GM21526 (cell line): ENCODE measurements at regions not wholly inside any gene's neighbourhood (a gene's known extent, or its start where the extent isn't known, plus 50 kb on each side); places are given as distances from the start of the nearest gene placed in this dataset.

ENCODE experiments used
- ATAC-seq: cut with Tn5 transposase; IDR thresholded peaks from one replicate; pipeline ENCODE4 v1.9.1; 2021; ENCODE audit warnings: moderate library complexity; ENCODE audit not compliant: unreplicated experiment, low FRiP score

- no peak for ATAC-seq
Observed at GRCh38 chr12:13455778-13456144, 259.2 kb downstream of the EMP1 start.

GRCh38 chr12:13454991-13455777 is 258.7 kb downstream of the EMP1 start:
- no peak for ATAC-seq

DNA sequence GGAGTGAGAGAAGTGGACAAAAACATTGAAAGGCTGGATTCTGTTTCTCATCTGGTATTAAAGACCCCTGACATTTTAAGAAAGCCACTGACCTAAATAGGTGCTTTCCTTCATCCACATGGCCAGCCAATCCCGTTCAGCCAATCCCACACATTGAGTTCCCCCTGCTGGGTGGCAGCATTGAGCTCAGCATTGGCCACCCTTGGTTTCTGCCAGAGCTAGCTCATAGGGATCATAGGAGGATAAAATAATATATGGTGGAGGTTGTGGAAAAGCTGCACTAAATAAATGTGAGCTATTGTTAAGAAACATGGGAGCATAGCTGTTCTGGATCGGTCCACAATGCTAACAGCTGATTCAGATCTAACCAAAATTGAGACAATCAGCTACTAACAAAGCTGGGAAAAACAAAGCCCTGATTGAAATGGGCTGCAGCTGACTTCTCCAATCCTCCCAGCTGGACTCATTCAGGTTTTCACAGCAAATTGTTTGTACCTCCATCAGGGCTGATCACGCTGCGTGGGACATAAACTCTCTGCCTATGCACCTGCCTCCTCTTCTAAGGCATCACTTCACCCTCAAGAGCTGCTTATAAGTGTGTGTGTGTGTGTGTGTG is 256.5 kb downstream of the EMP1 start:
- ATAC-seq: no peak

DNA sequence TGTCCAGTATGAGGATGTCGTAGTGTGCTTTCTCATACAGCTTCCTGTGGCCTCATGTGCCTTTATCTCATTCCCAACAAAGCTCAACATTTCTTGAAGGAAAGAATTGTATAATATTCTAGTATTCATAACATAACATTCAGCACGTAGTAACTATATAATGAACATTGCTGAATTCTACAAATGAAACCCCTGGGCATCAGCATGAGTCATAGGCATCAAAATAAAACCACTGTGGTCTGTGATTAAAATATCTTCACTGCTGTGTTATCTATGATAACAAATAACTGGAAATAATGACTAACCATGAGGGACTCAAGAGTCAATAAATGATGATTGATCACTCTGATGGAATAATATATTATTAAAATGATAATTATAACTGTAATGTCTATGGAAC is 255.2 kb downstream of the EMP1 start:
- no peak for ATAC-seq

DNA sequence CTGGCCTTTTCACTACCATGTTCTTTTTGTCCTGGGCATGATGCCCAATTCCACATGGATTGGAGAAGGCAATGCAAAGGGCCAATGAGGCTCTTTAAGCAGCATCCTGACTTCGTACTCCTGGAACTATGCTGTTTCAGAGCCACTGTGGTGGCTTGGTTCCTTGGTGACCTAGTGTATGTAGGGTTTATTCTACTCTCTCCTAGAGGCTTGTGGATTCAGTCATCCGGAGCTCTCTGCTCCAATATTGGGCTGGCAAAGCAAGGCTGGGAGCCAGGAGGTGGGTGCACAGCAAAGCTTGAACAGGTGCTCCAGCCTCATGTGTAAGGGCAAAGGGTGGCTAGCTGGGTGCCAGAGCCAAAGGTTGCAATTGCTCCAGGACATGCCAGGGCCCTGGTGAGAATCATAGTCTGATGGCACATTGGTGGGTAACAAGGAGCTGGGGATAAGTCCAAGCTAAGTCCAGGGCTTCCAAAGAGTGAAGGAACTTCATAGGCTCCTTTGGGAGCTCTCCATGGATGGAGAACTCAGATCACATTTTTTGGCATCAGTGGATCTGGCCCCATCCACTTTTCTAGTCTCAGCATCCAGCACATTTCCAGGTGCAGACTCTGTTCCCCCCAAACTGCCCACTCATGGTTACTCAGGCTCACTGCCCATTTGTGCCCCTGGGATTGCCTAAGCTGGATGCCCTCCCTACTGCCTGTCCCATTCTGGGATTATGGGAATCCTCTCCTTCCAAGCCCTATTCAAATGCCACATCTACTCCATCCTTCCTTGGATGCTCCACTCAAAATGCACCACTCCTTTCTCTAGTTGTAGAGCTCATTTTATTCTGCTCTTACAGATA is 253.9 kb downstream of the EMP1 start:
- no peak for ATAC-seq

DNA sequence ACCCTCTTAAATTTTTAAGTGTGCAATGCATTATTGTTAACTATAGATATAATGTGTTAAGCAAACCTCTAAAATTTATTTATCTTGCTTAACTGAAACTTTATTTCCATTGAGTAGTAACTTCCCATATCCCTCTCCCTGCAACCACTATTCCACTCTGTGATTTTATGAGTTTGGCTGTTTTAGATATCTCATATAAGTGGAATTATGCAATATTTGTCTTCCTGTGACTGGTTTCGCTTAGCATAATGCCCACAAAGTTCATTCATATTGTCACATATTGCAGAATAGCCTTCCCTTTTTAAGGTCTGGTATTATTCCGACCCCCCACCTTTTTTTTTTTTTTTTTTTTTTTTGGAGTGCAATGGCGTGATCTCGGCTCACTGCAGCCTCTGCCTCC is 247.6 kb downstream of the EMP1 start:
- ATAC-seq: no peak

DNA sequence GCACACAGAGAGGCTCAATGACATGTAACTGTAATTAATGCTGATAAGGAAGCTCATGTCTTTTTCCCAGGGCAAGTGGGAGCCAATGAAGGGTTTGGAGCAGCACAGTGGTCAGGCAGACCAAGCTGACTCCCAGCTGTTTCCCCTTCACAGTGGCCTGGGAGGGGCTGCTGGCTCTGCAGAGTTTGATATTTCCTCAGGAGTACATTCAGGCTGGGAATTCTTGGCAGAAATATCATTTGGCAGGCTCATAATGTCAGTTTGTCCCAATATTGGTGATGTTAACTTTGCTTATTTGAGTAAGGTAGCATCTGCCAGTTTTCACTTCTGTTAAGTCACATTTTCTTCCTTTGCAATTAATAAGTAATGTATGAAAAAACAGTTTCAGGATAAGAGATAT is 247.0 kb downstream of the EMP1 start:
- ATAC-seq: no peak

- no peak for ATAC-seq
Observed at GRCh38 chr12:13443028-13443427, 246.5 kb downstream of the EMP1 start.

DNA sequence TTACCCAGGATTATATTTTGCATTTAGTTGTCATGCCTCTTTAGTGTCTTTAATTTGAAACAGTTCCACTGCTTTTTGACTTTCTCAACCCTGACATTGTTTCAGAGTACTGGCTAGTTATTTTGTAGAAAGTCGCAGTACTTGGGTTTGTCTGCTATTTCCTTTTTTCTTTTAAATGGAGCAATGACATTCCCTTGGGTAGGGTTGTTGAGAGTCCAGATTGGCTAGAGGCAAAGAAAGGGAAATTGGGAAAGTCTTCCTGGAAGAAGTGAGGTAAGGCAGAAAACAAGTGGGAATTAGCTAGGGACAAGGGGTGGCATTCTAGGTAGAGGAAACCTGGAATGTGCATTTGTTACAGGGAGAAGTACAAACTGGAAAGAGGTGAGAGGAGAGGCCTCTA is 245.9 kb downstream of the EMP1 start:
- ATAC-seq: no peak

DNA sequence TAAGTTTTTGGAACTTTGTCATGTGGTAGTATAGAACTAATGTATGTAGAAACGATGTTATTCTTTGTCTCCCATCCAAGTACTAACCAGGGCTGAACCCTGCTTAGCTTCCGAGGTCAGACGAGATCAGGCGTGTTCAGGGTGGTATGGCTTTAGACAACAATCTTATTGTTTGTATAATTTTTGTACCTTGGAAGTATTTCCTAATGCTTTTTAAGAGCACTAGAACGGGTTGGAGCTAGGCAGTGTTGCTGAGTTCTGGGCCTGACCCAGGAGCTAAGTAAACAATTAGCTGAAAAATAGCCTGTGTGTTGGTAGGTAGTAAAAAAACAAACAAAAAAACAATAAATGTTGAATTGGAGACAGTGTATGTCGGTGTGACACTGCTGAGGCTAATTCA is 244.3 kb downstream of the EMP1 start:
- no peak for ATAC-seq

DNA sequence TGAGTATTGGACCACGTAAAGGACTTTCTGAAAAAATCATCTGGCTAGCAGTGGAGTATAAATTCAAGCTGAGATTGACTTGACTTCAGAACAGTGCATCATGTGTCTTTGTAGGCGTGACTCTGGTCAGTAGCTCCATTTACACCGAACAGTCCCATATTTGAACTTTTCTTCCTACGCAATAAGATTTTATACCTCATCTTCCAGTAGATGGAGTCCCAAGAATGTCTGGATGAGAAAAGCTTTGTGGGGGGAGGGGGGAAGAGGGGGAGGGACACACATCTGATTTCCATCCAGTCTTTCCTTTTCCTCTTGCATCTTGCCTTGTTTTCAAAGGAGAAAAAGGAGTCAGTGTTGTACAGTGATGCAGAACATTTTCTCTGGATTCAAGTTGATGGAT is 241.0 kb downstream of the EMP1 start:
- ATAC-seq: no peak

- no peak for ATAC-seq
Observed at GRCh38 chr12:13436696-13437391, 240.3 kb downstream of the EMP1 start.

DNA sequence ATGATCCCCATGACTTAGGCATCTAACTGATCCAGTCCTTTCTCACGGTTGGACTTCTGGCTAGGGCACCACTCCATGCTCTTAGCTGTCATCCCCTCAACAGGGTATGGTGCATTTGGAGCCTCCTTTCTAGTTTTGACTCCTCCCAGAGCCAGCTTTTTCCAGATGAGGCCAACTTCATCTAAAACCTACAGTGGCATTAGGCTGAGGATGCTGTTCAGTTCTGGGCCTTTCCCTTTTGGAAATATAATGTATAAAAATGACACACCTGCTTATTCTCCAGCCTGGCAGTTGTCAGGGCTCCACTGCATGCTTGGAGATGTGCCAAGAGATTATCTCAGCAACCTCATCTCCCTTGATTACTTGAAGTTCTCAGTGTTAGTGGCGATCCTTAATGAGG is 239.7 kb downstream of the EMP1 start:
- no peak for ATAC-seq

DNA sequence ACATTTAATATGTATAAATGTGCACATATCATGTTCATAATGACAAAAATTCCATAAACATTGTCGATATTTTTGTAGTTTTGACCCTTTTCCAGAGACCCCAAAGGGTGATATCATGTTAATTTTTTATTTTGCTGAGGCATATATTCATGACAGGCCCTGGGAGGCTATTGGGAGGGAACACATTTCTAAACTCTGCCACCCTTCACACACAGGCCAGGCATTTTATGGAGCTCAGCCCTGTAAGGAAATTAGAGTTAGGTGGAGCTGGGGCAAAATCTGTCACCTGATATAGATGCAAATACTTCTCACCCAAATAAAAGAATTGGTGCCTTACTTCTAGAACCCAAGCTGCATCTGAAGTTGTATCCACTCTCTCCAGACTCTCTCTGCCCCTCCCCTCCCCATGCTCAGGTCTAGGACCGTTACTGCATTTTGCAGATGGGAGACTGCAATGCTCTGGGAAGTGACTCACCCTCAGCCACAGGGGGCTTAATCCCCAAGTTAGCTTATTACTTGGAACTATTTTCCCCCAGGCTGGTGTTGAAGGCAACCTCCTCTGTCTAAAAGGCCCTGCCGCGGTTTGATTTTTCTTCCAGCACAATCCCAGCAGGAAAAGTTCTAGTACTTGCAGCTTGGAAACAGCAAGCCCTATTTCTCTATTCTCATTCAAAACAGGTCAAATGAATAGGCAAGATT is 238.9 kb downstream of the EMP1 start:
- ATAC-seq: no peak

- ATAC-seq: no peak
Observed at GRCh38 chr12:13433768-13434167, 237.2 kb downstream of the EMP1 start.

DNA sequence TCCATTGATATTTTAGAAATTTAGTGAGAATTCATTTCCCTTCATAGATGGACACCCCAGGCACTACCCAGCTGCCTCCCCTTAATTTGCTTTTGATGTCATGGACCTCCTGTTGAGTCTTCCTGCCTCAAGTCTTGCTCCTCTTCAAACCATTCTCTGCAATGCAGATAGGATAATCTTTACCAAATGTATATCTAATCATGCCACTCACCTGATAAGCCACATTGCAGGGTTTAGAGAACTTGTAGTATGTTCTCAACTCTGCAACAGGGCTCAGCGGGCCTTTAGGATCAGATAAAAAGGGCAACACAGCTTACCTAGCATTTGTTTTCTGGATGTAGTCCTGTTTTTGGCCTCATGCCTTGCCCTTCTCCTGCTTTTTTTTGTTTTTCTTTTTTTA is 234.5 kb downstream of the EMP1 start:
- no peak for ATAC-seq

GRCh38 chr12:13428538-13429265 is 232.2 kb downstream of the EMP1 start:
- ATAC-seq: no peak

DNA sequence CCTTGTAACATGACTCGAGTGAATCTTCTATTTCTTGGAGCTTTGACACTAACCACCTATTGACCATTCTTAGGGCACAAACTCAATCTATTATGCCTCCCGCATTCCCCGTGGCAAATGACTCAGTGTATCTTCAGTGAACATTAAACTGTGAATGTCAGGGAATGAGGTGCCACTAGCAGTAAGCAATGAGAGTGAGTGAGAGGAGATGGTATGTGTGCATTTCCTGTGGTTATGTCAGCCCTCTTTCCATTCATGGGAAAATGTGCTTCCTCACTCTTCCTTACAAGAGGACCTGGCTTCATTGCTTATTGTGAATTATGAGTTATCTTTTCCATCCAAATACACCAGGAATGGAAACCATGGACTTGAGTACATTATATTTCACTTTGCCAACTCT is 229.2 kb downstream of the EMP1 start:
- no peak for ATAC-seq

GRCh38 chr12:13422291-13422690 is 225.8 kb downstream of the EMP1 start:
- ATAC-seq: no peak

- no peak for ATAC-seq
Observed at GRCh38 chr12:13417516-13417915, 221.0 kb downstream of the EMP1 start.
